ENCODE measurements at regions not wholly inside any gene's neighbourhood (a gene's known extent, or its start where the extent isn't known, plus 50 kb on each side); places are given as distances from the start of the nearest gene placed in this dataset.

DNA sequence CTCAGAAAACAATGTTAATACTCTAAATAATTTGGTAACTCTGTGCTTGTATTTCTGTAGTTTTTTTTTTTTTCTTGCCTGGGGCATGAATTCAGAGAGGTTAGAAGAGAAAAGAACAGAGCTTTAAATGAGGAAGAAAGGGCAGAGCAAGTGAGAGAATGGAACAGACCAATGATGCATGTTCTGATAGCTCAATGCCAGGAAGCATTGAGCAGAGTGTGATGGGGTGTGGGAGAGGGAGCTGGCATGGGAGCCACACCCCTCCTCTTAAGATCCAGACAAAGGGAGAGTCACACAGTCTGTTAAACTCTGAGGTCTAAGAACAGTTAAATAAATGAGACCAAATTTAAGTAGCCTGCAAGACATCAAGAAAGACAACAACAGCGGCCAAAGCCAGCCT lies 538.6 kb downstream of the TUSC7 start:
- no peak for TF ChIP-seq POLR2AphosphoS5 (IDR thresholded peaks at IDR 0.05; ENCODE audit: low read depth, low read length)
- no peak for TF ChIP-seq FOXP2 (optimal IDR thresholded peaks at IDR 0.05; ENCODE audit: borderline replicate concordance, extremely low read depth, extremely low read length, insufficient read depth)

All from PFSK-1 (cell line).